Neuronal stem cell (in vitro differentiated cells): ENCODE measurements at regions not wholly inside any gene's neighbourhood (a gene's known extent, or its start where the extent isn't known, plus 50 kb on each side); places are given as distances from the start of the nearest gene placed in this dataset.
A peak's percentile ranks its signal among the peaks of the same experiment; 100 is the strongest.

Experiments
- DNase-seq: peaks from one replicate; pipeline ENCODE4 v3.0.0-alpha.2; 2013; ENCODE audit warnings: low spot score
- H2AFZ ChIP-seq: one replicate; pipeline ENCODE4 v1.6.1; 2013; ENCODE audit warnings: mild to moderate bottlenecking, low read length, inconsistent platforms
- H2AK5ac ChIP-seq: 2 replicates; pipeline ENCODE4 v1.6.1; 2013; ENCODE audit warnings: low read depth, mild to moderate bottlenecking, inconsistent platforms, low read length, moderate library complexity, mixed read lengths
- H2BK120ac ChIP-seq: 2 replicates; pipeline ENCODE4 v1.6.1; 2013; ENCODE audit warnings: low read depth, mild to moderate bottlenecking, inconsistent platforms, low read length, moderate library complexity, mixed read lengths
- H2BK12ac ChIP-seq: one replicate; pipeline ENCODE4 v1.6.1; 2013; ENCODE audit warnings: low read length, inconsistent platforms
- H2BK15ac ChIP-seq: 2 replicates; pipeline ENCODE4 v1.6.1; 2013; ENCODE audit warnings: mild to moderate bottlenecking, low read length, inconsistent platforms, mixed read lengths
- H2BK5ac ChIP-seq: one replicate; pipeline ENCODE4 v1.6.1; 2013; ENCODE audit warnings: inconsistent platforms, mild to moderate bottlenecking, low read length, moderate library complexity
- H3K14ac ChIP-seq: one replicate; pipeline ENCODE4 v1.6.1; 2013; ENCODE audit warnings: low read length, inconsistent platforms
- H3K18ac ChIP-seq: 2 replicates; pipeline ENCODE4 v1.6.1; 2013; ENCODE audit warnings: low read length, inconsistent platforms
- H3K23ac ChIP-seq: 2 replicates; pipeline ENCODE4 v1.6.1; 2013; ENCODE audit warnings: low read depth, mild to moderate bottlenecking, mixed read lengths, low read length, inconsistent platforms; ENCODE audit not compliant: poor library complexity
- H3K27ac ChIP-seq: replicated peaks from 3 replicates; pipeline ENCODE4 v1.5.1; 2013; ENCODE audit warnings: low read length, inconsistent platforms
- H3K27me3 ChIP-seq, 3 experiments: 2 replicates each; pipeline ENCODE4 v1.6.1; 2013; ENCODE audit warnings: low read length in 3 of 3, mild to moderate bottlenecking in 2 of 3, inconsistent platforms in 1 of 3, low read depth in 1 of 3, mixed read lengths in 1 of 3, moderate library complexity in 1 of 3; ENCODE audit not compliant: control insufficient read depth in 3 of 3, insufficient read depth in 3 of 3
- H3K36me3 ChIP-seq, 2 donors: replicated peaks in 1 of 2; 2 replicates each; pipeline ENCODE4 v1.6.1; 2013; ENCODE audit warnings: low read length in 2 of 2; ENCODE audit not compliant: control insufficient read depth in 2 of 2, insufficient read depth in 2 of 2
- H3K4ac ChIP-seq: 2 replicates; pipeline ENCODE4 v1.6.1; 2013; ENCODE audit warnings: inconsistent platforms, mild to moderate bottlenecking, low read length, moderate library complexity
- H3K4me1 ChIP-seq, 2 donors: 1 replicate in 1 of 2; 2 replicates in 1 of 2; pipeline ENCODE4 v1.6.1; 2013; ENCODE audit warnings: low read length in 2 of 2, low read depth in 1 of 2; ENCODE audit not compliant: control insufficient read depth in 2 of 2, insufficient read depth in 1 of 2
- H3K4me2 ChIP-seq: one replicate; pipeline ENCODE4 v1.6.1; 2013; ENCODE audit warnings: mild to moderate bottlenecking, low read length, inconsistent platforms; ENCODE audit not compliant: insufficient read depth, poor library complexity, severe bottlenecking
- H3K4me3 ChIP-seq, 2 donors: 2 replicates each; pipeline ENCODE4 v1.5.1; 2013; ENCODE audit warnings: low read length in 2 of 2, mild to moderate bottlenecking in 2 of 2, inconsistent platforms in 1 of 2, moderate library complexity in 1 of 2
- H3K79me1 ChIP-seq: one replicate; pipeline ENCODE4 v1.6.1; 2013; ENCODE audit warnings: low read depth, mild to moderate bottlenecking, inconsistent platforms, low read length, moderate library complexity
- H3K9ac ChIP-seq: one replicate; pipeline ENCODE4 v1.6.1; 2013; ENCODE audit warnings: mild to moderate bottlenecking, low read depth, low read length, inconsistent platforms; ENCODE audit not compliant: poor library complexity
- H3K9me3 ChIP-seq, 2 donors: replicated peaks in 1 of 2; 2 replicates each; pipeline versions ENCODE3 to v1.6.1; 2013; ENCODE audit warnings: low read length in 2 of 2, mild to moderate bottlenecking in 2 of 2, inconsistent platforms in 1 of 2, low read depth in 1 of 2, mixed read lengths in 1 of 2, moderate library complexity in 1 of 2; ENCODE audit not compliant: control insufficient read depth in 2 of 2, insufficient read depth in 1 of 2
- H4K8ac ChIP-seq: one replicate; pipeline ENCODE4 v1.6.1; 2013; ENCODE audit warnings: low read depth, mild to moderate bottlenecking, inconsistent platforms, low read length, moderate library complexity
- H4K91ac ChIP-seq: one replicate; pipeline ENCODE4 v1.6.1; 2013; ENCODE audit warnings: low read length, low read depth, mild to moderate bottlenecking, inconsistent platforms; ENCODE audit not compliant: poor library complexity
- WGBS, 2 donors: extraction: QIAGEN DNeasy Blood & Tissue Kit; methylation state at CpG; one replicate each; pipeline ENCODE4 v1.1.7; 2013; ENCODE audit warnings: missing lambda C conversion rate in 2 of 2, mixed read lengths in 1 of 2; ENCODE audit not compliant: insufficient read length in 2 of 2, insufficient replicate concordance in 1 of 2; ENCODE audit errors: extremely low coverage in 2 of 2; 5-methylcytosine and 5-hydroxymethylcytosine counted together

- H2BK15ac ChIP-seq: no peak overlapping the region
These were observed 123.3 kb upstream of the GRIK3 start for GRCh38 chr1:37157634-37158033.

DNA sequence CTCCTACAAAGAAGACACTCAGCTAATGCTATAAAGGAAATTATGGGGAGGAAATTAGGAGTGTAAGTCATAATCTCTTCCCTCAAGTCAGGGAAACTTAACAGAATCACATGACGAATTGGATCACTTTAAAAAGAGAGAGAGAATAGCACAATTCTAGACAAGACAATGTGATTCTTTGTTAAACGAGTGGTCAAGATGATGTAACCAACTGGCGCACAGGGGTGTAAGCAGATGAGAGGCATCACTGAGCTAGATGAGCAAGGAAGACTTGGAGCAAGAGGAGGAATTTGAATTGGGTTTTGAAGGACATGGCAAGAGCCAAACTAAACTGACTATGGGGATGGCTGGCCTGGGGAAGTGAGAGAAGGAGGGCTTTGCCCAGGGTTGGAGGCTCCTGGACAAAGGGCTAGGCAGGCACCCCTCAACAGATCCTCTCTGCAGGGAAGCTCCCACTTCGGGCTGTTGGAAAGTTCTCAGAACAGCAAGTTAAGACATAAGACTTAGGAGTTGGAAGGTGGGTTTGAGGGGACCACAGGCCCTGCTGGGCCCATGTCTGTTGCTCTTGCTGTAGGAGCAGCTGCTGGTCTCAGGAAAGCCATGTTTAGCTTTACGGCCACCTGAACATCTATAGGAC is 123.9 kb upstream of the GRIK3 start:
- Histone ChIP-seq H3K9ac (no peak overlapping the region), H3K14ac (no peak overlapping the region), H3K4me3 (no peak overlapping the region), H3K27me3 (no peaks in the 10 kb centered on the region), H4K8ac (no peak overlapping the region), H2BK12ac (no peak overlapping the region), H2BK120ac (no peak overlapping the region), H3K79me1 (no peaks in the 10 kb centered on the region), H3K36me3 (no peaks in the 10 kb centered on the region), H3K9me3 (peaks cover 0 to 3% of the 10 kb centered on the region in 2 donors), H4K91ac (no peak overlapping the region), H2AK5ac (no peak overlapping the region), H3K27ac (no peak overlapping the region), H3K23ac (no peak overlapping the region), H3K4me1 (no peaks in the 10 kb centered on the region), H2BK5ac (no peak overlapping the region), H2BK15ac (no peak overlapping the region), H3K4ac (no peak overlapping the region), H3K18ac (no peak overlapping the region), H3K4me2 (no peak overlapping the region), H2AFZ (no peak overlapping the region)
- no peak for DNase-seq
- no CpG with 5 or more reads among the region's 5 CpGs for WGBS, 2 donors

More at GRCh38 chr1:37157634-37158033, 123.3 kb upstream of the GRIK3 start:
- Histone ChIP-seq H3K23ac (no peak overlapping the region), H3K36me3 (no peaks in the 10 kb centered on the region), H3K4me2 (no peak overlapping the region), H3K4me3 (no peak overlapping the region), H3K27me3 (no peaks in the 10 kb centered on the region), H4K8ac (no peak overlapping the region), H2AK5ac (no peak overlapping the region), H3K4ac (no peak overlapping the region), H2BK12ac (no peak overlapping the region), H3K9ac (no peak overlapping the region), H3K79me1 (no peaks in the 10 kb centered on the region), H2BK5ac (no peak overlapping the region), H4K91ac (no peak overlapping the region), H2BK120ac (no peak overlapping the region), H3K4me1 (no peaks in the 10 kb centered on the region), H3K9me3 (peaks cover 0 to 3% of the 10 kb centered on the region in 2 donors), H3K18ac (no peak overlapping the region), H2AFZ (no peak overlapping the region), H3K14ac (no peak overlapping the region), H3K27ac (no peak overlapping the region)
- no peak for DNase-seq
- no CpG with 5 or more reads among the region's 5 CpGs for WGBS, 2 donors

GRCh38 chr1:37159102-37159501 is 124.8 kb upstream of the GRIK3 start:
- Histone ChIP-seq H3K9me3 (peaks cover 0 to 3% of the 10 kb centered on the region in 2 donors), H2BK5ac (no peak overlapping the region), H3K4me1 (no peaks in the 10 kb centered on the region), H3K4me2 (no peak overlapping the region), H2BK12ac (no peak overlapping the region), H3K36me3 (no peaks in the 10 kb centered on the region), H3K23ac (no peak overlapping the region), H2AK5ac (no peak overlapping the region), H3K18ac (no peak overlapping the region), H2AFZ (no peak overlapping the region), H3K27ac (no peak overlapping the region), H3K14ac (no peak overlapping the region), H2BK15ac (no peak overlapping the region), H3K27me3 (no peaks in the 10 kb centered on the region), H3K4me3 (peak overlapping the region in 1 of 2 donors; percentile 36), H4K8ac (no peak overlapping the region), H2BK120ac (no peak overlapping the region), H3K4ac (no peak overlapping the region), H3K79me1 (no peaks in the 10 kb centered on the region), H3K9ac (no peak overlapping the region), H4K91ac (no peak overlapping the region)
- DNase-seq: no peak
- WGBS, 2 donors: no CpG with 5 or more reads among the region's 1 CpG

GRCh38 chr1:37161171-37161570 is 126.9 kb upstream of the GRIK3 start:
- H3K4me3 ChIP-seq: no peak overlapping the region
- no peaks in the 10 kb centered on the region for H3K36me3 ChIP-seq
- H2BK15ac ChIP-seq: no peak overlapping the region
- DNase-seq: no peak
- no peaks in the 10 kb centered on the region for H3K4me1 ChIP-seq
- no peak overlapping the region for H2BK12ac ChIP-seq
- no peak overlapping the region for H3K14ac ChIP-seq
- no peak overlapping the region for H2AFZ ChIP-seq
- H4K91ac ChIP-seq: no peak overlapping the region
- WGBS, 2 donors: no CpG with 5 or more reads among the region's 2 CpGs
- H3K4me2 ChIP-seq: no peak overlapping the region
- H3K27ac ChIP-seq: no peak overlapping the region
- peaks cover 0 to 3% of the 10 kb centered on the region in 2 donors for H3K9me3 ChIP-seq
- H2AK5ac ChIP-seq: no peak overlapping the region
- H3K18ac ChIP-seq: no peak overlapping the region
- no peak overlapping the region for H4K8ac ChIP-seq
- no peak overlapping the region for H3K9ac ChIP-seq
- H2BK120ac ChIP-seq: no peak overlapping the region
- no peaks in the 10 kb centered on the region for H3K79me1 ChIP-seq
- no peak overlapping the region for H3K4ac ChIP-seq
- no peaks in the 10 kb centered on the region for H3K27me3 ChIP-seq
- H3K23ac ChIP-seq: no peak overlapping the region
- H2BK5ac ChIP-seq: no peak overlapping the region
